Frontal cortex (tissue), 3 donors: ENCODE measurements at regions not wholly inside any gene's neighbourhood (a gene's known extent, or its start where the extent isn't known, plus 50 kb on each side); places are given as distances from the start of the nearest gene placed in this dataset.

Experiments
- DNase-seq, 2 donors: peaks; one replicate each; pipeline ENCODE4 v3.0.0; 2012; ENCODE audit warnings: low spot score in 2 of 2
- FAIRE-seq: peaks from 2 replicates; lab custom pipeline; 2012; peaks lifted over from hg19 to GRCh38; lab: Jason Lieb, UNC
- donor health status: control.
- donor health status: control.
- donor health status: control.

- DNase-seq (no peak), FAIRE-seq (no peak)
Observed at GRCh38 chr10:128277267-128277840, 151.1 kb upstream of the MKI67 start.

GRCh38 chr10:128278362-128278761, 152.1 kb upstream of the MKI67 start:
- no peak for DNase-seq
- no peak for FAIRE-seq

- no peak for DNase-seq
- FAIRE-seq: no peak
Observed at GRCh38 chr10:128280271-128280670, 154.0 kb upstream of the MKI67 start.

GRCh38 chr10:128281343-128281742, 155.1 kb upstream of the MKI67 start:
- FAIRE-seq (no peak), DNase-seq (no peak)

- no peak for DNase-seq
- FAIRE-seq: no peak
Observed at GRCh38 chr10:128281861-128282260, 155.6 kb upstream of the MKI67 start.

GRCh38 chr10:128286141-128286761, 160.0 kb upstream of the MKI67 start:
- FAIRE-seq (no peak), DNase-seq (no peak)

GRCh38 chr10:128286762-128287500, 160.7 kb upstream of the MKI67 start:
- FAIRE-seq (no peak), DNase-seq (no peak)

- peak in 1 of 2 donors; percentile 55 for DNase-seq
- FAIRE-seq: no peak
Observed at GRCh38 chr10:128287921-128288320, 161.7 kb upstream of the MKI67 start.

GRCh38 chr10:128289621-128290020, 163.4 kb upstream of the MKI67 start:
- no peak for FAIRE-seq

GRCh38 chr10:128295003-128295402, 168.8 kb upstream of the MKI67 start:
- DNase-seq (no peak), FAIRE-seq (no peak)

More at GRCh38 chr10:128289621-128290020, 163.4 kb upstream of the MKI67 start:
- no peak for DNase-seq

- DNase-seq (no peak), FAIRE-seq (no peak)
Observed at GRCh38 chr10:128296253-128297007, 170.2 kb upstream of the MKI67 start.

- FAIRE-seq (no peak), DNase-seq (no peak)
Observed at GRCh38 chr10:128297709-128298378, 171.6 kb upstream of the MKI67 start.

- no peak for DNase-seq
- no peak for FAIRE-seq
Observed at GRCh38 chr10:128298587-128298986, 172.4 kb upstream of the MKI67 start.

GRCh38 chr10:128300290-128300824, 174.1 kb upstream of the MKI67 start:
- DNase-seq (no peak), FAIRE-seq (no peak)

- DNase-seq (no peak), FAIRE-seq (no peak)
Observed at GRCh38 chr10:128301051-128301450, 174.8 kb upstream of the MKI67 start.

- DNase-seq (no peak), FAIRE-seq (no peak)
Observed at GRCh38 chr10:128302808-128303207, 176.6 kb upstream of the MKI67 start.

- DNase-seq (no peak), FAIRE-seq (no peak)
Observed at GRCh38 chr10:128304271-128304670, 178.0 kb upstream of the MKI67 start.

- FAIRE-seq: no peak
- DNase-seq: no peak
Observed at GRCh38 chr10:128305601-128306345, 179.6 kb upstream of the MKI67 start.

GRCh38 chr10:128306535-128306934, 180.3 kb upstream of the MKI67 start:
- no peak for FAIRE-seq
- no peak for DNase-seq
